ENCODE measurements at regions not wholly inside any gene's neighbourhood (a gene's known extent, or its start where the extent isn't known, plus 50 kb on each side); places are given as distances from the start of the nearest gene placed in this dataset.

- TF ChIP-seq, protein P1, sequence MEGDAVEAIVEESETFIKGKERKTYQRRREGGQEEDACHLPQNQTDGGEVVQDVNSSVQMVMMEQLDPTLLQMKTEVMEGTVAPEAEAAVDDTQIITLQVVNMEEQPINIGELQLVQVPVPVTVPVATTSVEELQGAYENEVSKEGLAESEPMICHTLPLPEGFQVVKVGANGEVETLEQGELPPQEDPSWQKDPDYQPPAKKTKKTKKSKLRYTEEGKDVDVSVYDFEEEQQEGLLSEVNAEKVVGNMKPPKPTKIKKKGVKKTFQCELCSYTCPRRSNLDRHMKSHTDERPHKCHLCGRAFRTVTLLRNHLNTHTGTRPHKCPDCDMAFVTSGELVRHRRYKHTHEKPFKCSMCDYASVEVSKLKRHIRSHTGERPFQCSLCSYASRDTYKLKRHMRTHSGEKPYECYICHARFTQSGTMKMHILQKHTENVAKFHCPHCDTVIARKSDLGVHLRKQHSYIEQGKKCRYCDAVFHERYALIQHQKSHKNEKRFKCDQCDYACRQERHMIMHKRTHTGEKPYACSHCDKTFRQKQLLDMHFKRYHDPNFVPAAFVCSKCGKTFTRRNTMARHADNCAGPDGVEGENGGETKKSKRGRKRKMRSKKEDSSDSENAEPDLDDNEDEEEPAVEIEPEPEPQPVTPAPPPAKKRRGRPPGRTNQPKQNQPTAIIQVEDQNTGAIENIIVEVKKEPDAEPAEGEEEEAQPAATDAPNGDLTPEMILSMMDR (conservative IDR thresholded peaks at IDR 0.05) = no peak
- no peak for TF ChIP-seq ZFX (IDR thresholded peaks at IDR 0.05)
Observed at GRCh38 chr2:187615364-187615763, 61.1 kb upstream of the TFPI start.
